IMR-90 (cell line): ENCODE measurements at regions not wholly inside any gene's neighbourhood (a gene's known extent, or its start where the extent isn't known, plus 50 kb on each side); places are given as distances from the start of the nearest gene placed in this dataset.

Experiments
- ATAC-seq: fragments of 200-7000 bp; cut with Tn5 transposase; 2 replicates; pipeline ENCODE4 v1.9.1; 2020; ENCODE audit warnings: low read depth, mild to moderate bottlenecking, moderate library complexity
- BruUV-seq: library from RNA; stranded (reverse); fragments of 400-500 nt; replicated peaks from 2 replicates; lab custom pipeline; 2021; lab: Mats Ljungman, UMichigan
- CTCF ChIA-PET: fragments of 300-600 bp; formaldehyde crosslinking; extraction: SDS; loops from one replicate; lab custom pipeline; 2021; ENCODE audit warnings: antibody characterized with exemption; lab: Yijun Ruan, JAX
- POLR2A ChIA-PET: fragments of 300-600 bp; sonication (Branson Sonifier 250); formaldehyde crosslinking; loops from one replicate; lab custom pipeline; 2022; ENCODE audit warnings: antibody characterized with exemption; ENCODE audit not compliant: unreplicated experiment; lab: Charles Lee
- DNase-seq: peaks from one replicate; pipeline ENCODE4 v3.0.0; 2013
- H2AFZ ChIP-seq: replicated peaks from 2 replicates; pipeline ENCODE3; 2013; ENCODE audit warnings: low read length, mild to moderate bottlenecking; ENCODE audit not compliant: poor library complexity
- H2AK5ac ChIP-seq: 2 replicates; pipeline ENCODE4 v1.6.1; 2013; ENCODE audit warnings: low read depth, low read length, inconsistent platforms
- H2AK9ac ChIP-seq: replicated peaks from 2 replicates; pipeline ENCODE3; 2013; ENCODE audit warnings: mild to moderate bottlenecking, low read depth, low read length, moderate library complexity; ENCODE audit not compliant: poor library complexity
- H2BK120ac ChIP-seq: 2 replicates; pipeline ENCODE4 v1.6.1; 2013; ENCODE audit warnings: low read depth, low read length, inconsistent platforms
- H2BK15ac ChIP-seq: 3 replicates; pipeline ENCODE4 v1.6.1; 2013; ENCODE audit warnings: low read depth, low read length, inconsistent platforms
- H2BK20ac ChIP-seq: 2 replicates; pipeline ENCODE4 v1.6.1; 2013; ENCODE audit warnings: low read depth, mild to moderate bottlenecking, inconsistent platforms, low read length, moderate library complexity
- H2BK5ac ChIP-seq: 2 replicates; pipeline ENCODE4 v1.6.1; 2013; ENCODE audit warnings: mild to moderate bottlenecking, low read depth, low read length, inconsistent platforms; ENCODE audit not compliant: poor library complexity, severe bottlenecking
- H3K14ac ChIP-seq: replicated peaks from 2 replicates; pipeline ENCODE4 v1.6.1; 2013; ENCODE audit warnings: low read depth, low read length, inconsistent platforms
- H3K18ac ChIP-seq: 2 replicates; pipeline ENCODE4 v1.6.1; 2013; ENCODE audit warnings: low read depth, low read length, control low read depth
- H3K23ac ChIP-seq: 2 replicates; pipeline ENCODE4 v1.6.1; 2013; ENCODE audit warnings: low read depth, low read length, inconsistent platforms
- H3K27ac ChIP-seq: 2 replicates; pipeline ENCODE4 v1.5.1; 2013; ENCODE audit warnings: mild to moderate bottlenecking, control low read depth, low read length; ENCODE audit not compliant: insufficient read depth
- H3K27me3 ChIP-seq: 2 replicates; pipeline ENCODE4 v1.6.1; 2013; ENCODE audit warnings: low read length; ENCODE audit not compliant: control insufficient read depth, insufficient read depth
- H3K36me3 ChIP-seq: 2 replicates; pipeline ENCODE4 v1.6.1; 2013; ENCODE audit warnings: low read length, mixed read lengths; ENCODE audit not compliant: control insufficient read depth, insufficient read depth
- H3K4ac ChIP-seq: 2 replicates; pipeline ENCODE4 v1.6.1; 2013; ENCODE audit warnings: low read depth, low read length, inconsistent platforms
- H3K4me1 ChIP-seq: 2 replicates; pipeline ENCODE4 v1.6.1; 2013; ENCODE audit warnings: low read length, mixed read lengths; ENCODE audit not compliant: control insufficient read depth, insufficient read depth
- H3K4me2 ChIP-seq: 2 replicates; pipeline ENCODE4 v1.6.1; 2013; ENCODE audit warnings: low read depth, mild to moderate bottlenecking, control low read depth, low read length, moderate library complexity
- H3K4me3 ChIP-seq: 2 replicates; pipeline ENCODE4 v1.5.1; 2013; ENCODE audit warnings: low read depth, mild to moderate bottlenecking, control low read depth, low read length, moderate library complexity; ENCODE audit not compliant: insufficient read depth
- H3K56ac ChIP-seq: 2 replicates; pipeline ENCODE4 v1.6.1; 2013; ENCODE audit warnings: low read length, inconsistent platforms; ENCODE audit not compliant: insufficient read depth; ENCODE audit errors: extremely low read depth
- H3K79me1 ChIP-seq, 2 experiments: 2 replicates each; pipeline ENCODE4 v1.6.1; 2013; ENCODE audit warnings: low read length in 2 of 2, inconsistent platforms in 1 of 2, low read depth in 1 of 2
- H3K9ac ChIP-seq: 2 replicates; pipeline ENCODE4 v1.6.1; 2013; ENCODE audit warnings: low read depth, low read length, control low read depth
- H3K9me1 ChIP-seq: 2 replicates; pipeline ENCODE4 v1.6.1; 2013; ENCODE audit warnings: low read length, inconsistent platforms; ENCODE audit not compliant: insufficient read depth
- H3K9me3 ChIP-seq: 2 replicates; pipeline ENCODE4 v1.6.1; 2013; ENCODE audit warnings: low read length; ENCODE audit not compliant: control insufficient read depth, insufficient read depth
- H4K20me1 ChIP-seq: 2 replicates; pipeline ENCODE4 v1.6.1; 2013; ENCODE audit warnings: low read length, inconsistent platforms; ENCODE audit not compliant: insufficient read depth
- H4K5ac ChIP-seq: 2 replicates; pipeline ENCODE4 v1.6.1; 2013; ENCODE audit warnings: mild to moderate bottlenecking, low read depth, low read length, control low read depth
- H4K8ac ChIP-seq, 2 experiments: 2 replicates each; pipeline ENCODE4 v1.6.1; 2013; ENCODE audit warnings: low read depth in 2 of 2, low read length in 2 of 2, control low read depth in 1 of 2, inconsistent platforms in 1 of 2
- H4K91ac ChIP-seq: 2 replicates; pipeline ENCODE4 v1.6.1; 2013; ENCODE audit warnings: low read depth, low read length, inconsistent platforms; ENCODE audit not compliant: insufficient read depth
- CHD1 ChIP-seq: IDR thresholded peaks from 2 replicates; pipeline ENCODE4 v1.6.1; 2012; ENCODE audit warnings: low read depth, low read length, improper control_type of control experiment
- CTCF ChIP-seq: conservative IDR thresholded peaks from 2 replicates; pipeline ENCODE4 v1.5.1; 2012; ENCODE audit warnings: mild to moderate bottlenecking, low read depth, low read length, improper control_type of control experiment
- MXI1 ChIP-seq: IDR thresholded peaks from 2 replicates; pipeline ENCODE4 v1.6.1; 2012; ENCODE audit warnings: low read depth, mild to moderate bottlenecking, low read length, moderate library complexity, borderline replicate concordance
- RAD21 ChIP-seq: IDR thresholded peaks from 2 replicates; pipeline ENCODE4 v1.6.1; 2012; ENCODE audit warnings: low read length, improper control_type of control experiment
- SMC3 ChIP-seq: fragments of 150-350 bp; IDR thresholded peaks from 2 replicates; pipeline ENCODE4 v1.6.1; 2016; ENCODE audit warnings: low read depth, mild to moderate bottlenecking, antibody characterized with exemption, low read length, moderate library complexity
- WGBS, 2 experiments: methylation state at CpG; one replicate each; pipeline versions ENCODE4 v1.1.5 to v1.1.7; 2013; ENCODE audit warnings: missing lambda C conversion rate in 2 of 2; ENCODE audit not compliant: insufficient read length in 1 of 2; ENCODE audit errors: extremely low coverage in 2 of 2; 5-methylcytosine and 5-hydroxymethylcytosine counted together
- dilution Hi-C: fragments of 300-500 bp; cut with HindIII; formaldehyde crosslinking; loops from one replicate; pipeline ENCODE4 v1.14.3; 2018; ENCODE audit warnings: low sequenced_read_pairs; ENCODE audit not compliant: unreplicated experiment
- in situ Hi-C: fragments of 300-500 bp; cut with MboI; formaldehyde crosslinking; loops from 3 replicates; pipeline ENCODE4 v1.14.3; 2019; ENCODE audit warnings: low sequenced_read_pairs, inconsistent platforms, mixed read lengths
- intact Hi-C: fragments of 100-400 bp; cut with micrococcal nuclease; formaldehyde crosslinking; loops from 2 replicates; pipeline ENCODE4 v1.10.0; 2022
- TF ChIP-seq, protein P1 (sequence below): fragments of 150-350 bp; IDR thresholded peaks from 2 replicates; pipeline ENCODE4 v1.6.1; 2016; ENCODE audit warnings: low read depth, mild to moderate bottlenecking, low read length, moderate library complexity, borderline replicate concordance
- TF ChIP-seq, protein P2 (sequence below): fragments of 150-350 bp; IDR thresholded peaks from 2 replicates; pipeline ENCODE4 v1.6.1; 2017; ENCODE audit warnings: mild to moderate bottlenecking, antibody characterized with exemption, low read length, low read depth

- dilution Hi-C loops = no loop called here
- Histone ChIP-seq H4K91ac (no peak overlapping the region), H3K27me3 (peaks cover 2% of the 10 kb centered on the region)
These were observed 61.2 kb upstream of the CUL3 start for GRCh38 chr2:224646242-224646846.

More at GRCh38 chr2:224646242-224646846, 61.2 kb upstream of the CUL3 start:
- Histone ChIP-seq H2BK5ac (no peak overlapping the region), H3K27ac (no peak overlapping the region), H2AK9ac (no peak overlapping the region), H2BK15ac (no peak overlapping the region), H2AFZ (no peak overlapping the region), H3K56ac (no peak overlapping the region), H2AK5ac (no peak overlapping the region), H3K79me1 (no peaks in the 10 kb centered on the region), H3K9me1 (no peaks in the 10 kb centered on the region), H4K8ac (no peak overlapping the region), H4K5ac (no peak overlapping the region), H3K9ac (no peak overlapping the region), H3K4me3 (no peak overlapping the region), H3K14ac (no peak overlapping the region), H3K9me3 (no peaks in the 10 kb centered on the region), H3K23ac (no peak overlapping the region), H3K4ac (no peak overlapping the region), H3K18ac (no peak overlapping the region), H3K4me1 (no peaks in the 10 kb centered on the region), H3K36me3 (no peaks in the 10 kb centered on the region), H2BK20ac (no peak overlapping the region), H2BK120ac (no peak overlapping the region), H4K20me1 (no peaks in the 10 kb centered on the region), H3K4me2 (no peak overlapping the region)
- WGBS, 2 experiments = no CpG with 5 or more reads among the region's 9 CpGs
- peak; percentile 4 for DNase-seq
- no TSS peak for BruUV-seq
- CTCF ChIA-PET = interaction anchor here (0.6 to 1.4 kb wide), 5 partner anchors 46 to 1402 kb away, joined by 3 to 12 read pairs (median 4); no protein-coding TSS in a partner anchor
- intact Hi-C loops = loop anchor here (1.0 to 10.0 kb wide), 3 partner anchors 132 to 289 kb away; no protein-coding TSS in a partner anchor
- POLR2A ChIA-PET = no interaction called here
- peak; percentile 59 for ATAC-seq
- TF ChIP-seq MXI1 (no peak), CTCF (peak; percentile 52), SMC3 (peak; percentile 55), CHD1 (no peak), RAD21 (peak; percentile 57)
- TF ChIP-seq, protein P1, sequence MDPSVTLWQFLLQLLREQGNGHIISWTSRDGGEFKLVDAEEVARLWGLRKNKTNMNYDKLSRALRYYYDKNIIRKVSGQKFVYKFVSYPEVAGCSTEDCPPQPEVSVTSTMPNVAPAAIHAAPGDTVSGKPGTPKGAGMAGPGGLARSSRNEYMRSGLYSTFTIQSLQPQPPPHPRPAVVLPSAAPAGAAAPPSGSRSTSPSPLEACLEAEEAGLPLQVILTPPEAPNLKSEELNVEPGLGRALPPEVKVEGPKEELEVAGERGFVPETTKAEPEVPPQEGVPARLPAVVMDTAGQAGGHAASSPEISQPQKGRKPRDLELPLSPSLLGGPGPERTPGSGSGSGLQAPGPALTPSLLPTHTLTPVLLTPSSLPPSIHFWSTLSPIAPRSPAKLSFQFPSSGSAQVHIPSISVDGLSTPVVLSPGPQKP = no peak
- TF ChIP-seq, protein P2, sequence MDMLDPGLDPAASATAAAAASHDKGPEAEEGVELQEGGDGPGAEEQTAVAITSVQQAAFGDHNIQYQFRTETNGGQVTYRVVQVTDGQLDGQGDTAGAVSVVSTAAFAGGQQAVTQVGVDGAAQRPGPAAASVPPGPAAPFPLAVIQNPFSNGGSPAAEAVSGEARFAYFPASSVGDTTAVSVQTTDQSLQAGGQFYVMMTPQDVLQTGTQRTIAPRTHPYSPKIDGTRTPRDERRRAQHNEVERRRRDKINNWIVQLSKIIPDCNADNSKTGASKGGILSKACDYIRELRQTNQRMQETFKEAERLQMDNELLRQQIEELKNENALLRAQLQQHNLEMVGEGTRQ = no peak
- in situ Hi-C loops = loop anchor here (5.0 to 10.0 kb wide), 2 partner anchors 289 to 662 kb away; no protein-coding TSS in a partner anchor
